GM10266 (cell line): ENCODE measurements at regions not wholly inside any gene's neighbourhood (a gene's known extent, or its start where the extent isn't known, plus 50 kb on each side); places are given as distances from the start of the nearest gene placed in this dataset.
"Not testable (repeated sequence)": the region's sequence is repeated elsewhere in the genome, so short reads cannot be mapped to it uniquely, and the experiment has no call there.

ENCODE experiments used
- DNase-seq: peaks from one replicate; pipeline ENCODE4 v3.0.0; 2012; ENCODE audit errors: extremely low spot score
- CTCF ChIP-seq: IDR thresholded peaks from 2 replicates; pipeline ENCODE4 v1.5.1; 2012; ENCODE audit warnings: mild to moderate bottlenecking, low read depth; ENCODE audit not compliant: control insufficient read depth, insufficient read depth; ENCODE audit errors: missing control alignments

GRCh38 chr2:154580767-154581166 is 117.7 kb upstream of the KCNJ3 start:
- TF ChIP-seq CTCF = no peak
- DNase-seq = no peak

- not testable (repeated sequence) for DNase-seq
Observed at GRCh38 chr2:154582694-154583093, 115.8 kb upstream of the KCNJ3 start.

GRCh38 chr2:154583274-154583673 is 115.2 kb upstream of the KCNJ3 start:
- DNase-seq = not testable (repeated sequence)

- no peak for DNase-seq
- TF ChIP-seq CTCF = no peak
Observed at GRCh38 chr2:154587739-154588138, 110.8 kb upstream of the KCNJ3 start.

GRCh38 chr2:154588838-154589237 is 109.7 kb upstream of the KCNJ3 start:
- no peak for DNase-seq
- TF ChIP-seq CTCF = no peak

- no peak for DNase-seq
- TF ChIP-seq CTCF = no peak
Observed at GRCh38 chr2:154589514-154589913, 109.0 kb upstream of the KCNJ3 start.

- TF ChIP-seq CTCF = no peak
- DNase-seq = no peak
Observed at GRCh38 chr2:154591294-154591820, 107.1 kb upstream of the KCNJ3 start.

GRCh38 chr2:154599189-154599588 is 99.3 kb upstream of the KCNJ3 start:
- DNase-seq = no peak
- no peak for TF ChIP-seq CTCF
